GM12892 (cell line): ENCODE measurements at regions not wholly inside any gene's neighbourhood (a gene's known extent, or its start where the extent isn't known, plus 50 kb on each side); places are given as distances from the start of the nearest gene placed in this dataset.
A peak's percentile ranks its signal among the peaks of the same experiment; 100 is the strongest.

Source experiments
- DNase-seq: peaks from one replicate; pipeline ENCODE4 v3.0.0; 2011; ENCODE audit not compliant: insufficient read length
- FAIRE-seq: peaks from 2 replicates; lab custom pipeline; 2011; peaks lifted over from hg19 to GRCh38; lab: Jason Lieb, UNC
- POLR2A ChIP-seq: IDR thresholded peaks from 2 replicates; pipeline ENCODE4 v1.6.1; 2011; ENCODE audit warnings: low read depth, low read length, control low read depth
- POLR2AphosphoS5 ChIP-seq: IDR thresholded peaks from 2 replicates; pipeline ENCODE4 v1.6.1; 2011; ENCODE audit warnings: low read depth, low read length, control low read depth
- TAF1 ChIP-seq: IDR thresholded peaks from 2 replicates; pipeline ENCODE4 v1.6.1; 2011; ENCODE audit warnings: low read depth, mild to moderate bottlenecking, control low read depth, low read length, borderline replicate concordance

GRCh38 chr18:57991552-57991951 is 52.5 kb upstream of the NEDD4L start:
- FAIRE-seq (no peak), DNase-seq (no peak)
- TF ChIP-seq POLR2AphosphoS5 (no peak), TAF1 (no peak), POLR2A (no peak)

DNA sequence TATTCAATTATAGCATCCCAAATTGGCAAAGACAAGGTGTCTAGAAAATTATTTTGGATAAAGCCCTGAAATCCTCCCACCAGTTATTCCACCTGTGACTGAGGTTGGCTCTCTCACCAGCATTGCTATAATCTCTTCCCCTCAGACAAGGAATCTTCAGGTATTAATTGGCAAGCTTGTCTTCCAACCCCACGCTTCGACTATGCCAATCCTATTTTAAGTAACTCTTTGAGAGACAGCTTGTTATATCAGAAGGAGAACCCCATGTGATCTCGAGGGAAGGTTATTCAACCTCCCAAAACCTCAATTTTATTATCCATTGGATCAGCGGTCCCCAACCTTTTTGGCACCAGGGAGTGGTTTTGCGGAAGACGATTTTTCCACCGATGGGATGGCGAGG is 54.5 kb upstream of the NEDD4L start:
- TF ChIP-seq POLR2AphosphoS5 (no peak), TAF1 (no peak), POLR2A (no peak)
- FAIRE-seq (no peak), DNase-seq (no peak)

DNA sequence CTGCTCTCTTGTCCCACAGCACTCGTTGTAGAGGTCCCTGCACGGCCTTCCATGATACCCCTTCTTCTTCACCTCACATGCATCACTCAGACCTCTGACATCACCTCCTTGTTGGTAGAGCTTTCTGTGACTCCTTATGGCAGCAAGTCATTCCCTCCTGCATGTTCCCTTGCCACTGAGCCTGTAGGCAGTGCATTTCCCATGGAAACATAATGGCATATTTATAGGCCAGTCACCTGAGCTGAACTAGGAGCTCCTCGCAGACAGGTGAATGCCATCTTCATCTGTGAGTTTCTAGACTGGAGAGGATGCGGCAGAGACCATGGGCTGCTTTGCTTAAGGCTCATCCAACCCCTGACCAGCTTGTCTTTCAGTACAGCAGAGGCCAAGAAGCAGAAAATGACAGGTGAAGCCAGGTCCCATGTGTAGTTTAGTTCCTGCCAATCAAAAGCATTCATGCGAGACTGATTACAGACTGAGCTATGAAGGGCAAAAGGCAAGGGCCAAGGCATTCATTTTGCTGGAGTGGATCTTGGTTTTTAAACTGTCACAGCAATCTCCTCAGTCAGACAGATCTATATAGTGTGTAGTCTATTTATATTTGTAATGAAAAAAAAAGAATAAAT is 59.4 kb upstream of the NEDD4L start:
- DNase-seq, result no peak
- FAIRE-seq, result no peak
- TF ChIP-seq POLR2A (no peak), TAF1 (no peak), POLR2AphosphoS5 (no peak)

DNA sequence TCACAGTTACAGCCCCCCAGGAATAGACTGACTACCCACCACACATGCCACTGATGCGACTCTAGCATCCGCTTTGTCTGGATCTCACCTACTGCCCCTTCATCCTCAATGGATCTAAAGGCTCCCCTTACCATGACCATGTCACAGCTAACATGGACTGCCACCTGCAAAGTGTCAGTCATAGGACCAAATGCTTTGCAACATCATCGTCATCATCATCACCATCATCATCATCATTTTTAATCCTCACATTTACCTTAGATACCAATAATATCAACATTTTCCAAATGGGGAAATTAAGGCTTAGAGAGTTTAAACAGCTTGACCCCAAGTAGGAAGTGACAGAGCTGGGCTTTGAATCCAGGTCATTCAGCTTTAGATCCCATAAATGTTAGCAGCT is 60.1 kb upstream of the NEDD4L start:
- FAIRE-seq (no peak), DNase-seq (no peak)
- TF ChIP-seq TAF1 (no peak), POLR2A (no peak), POLR2AphosphoS5 (no peak)

DNA sequence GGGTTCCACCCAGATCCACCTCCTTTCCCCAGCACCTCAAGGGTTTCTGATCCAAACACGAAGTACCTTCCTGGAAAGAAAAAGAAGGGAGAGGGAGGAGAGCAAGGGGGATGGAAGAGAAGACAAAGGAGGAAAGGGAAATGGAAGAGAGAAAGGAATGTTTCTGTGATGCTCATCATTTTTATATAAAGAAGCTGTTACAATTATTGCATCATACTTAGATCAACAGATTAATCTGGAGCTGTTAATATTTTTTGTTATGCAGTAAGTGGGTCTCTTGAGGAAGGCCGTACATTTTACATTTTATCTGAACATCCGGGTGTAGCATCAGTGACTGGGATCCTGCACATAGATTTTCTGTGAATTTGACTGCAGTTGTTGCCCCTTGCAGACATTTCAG is 60.6 kb upstream of the NEDD4L start:
- FAIRE-seq, result no peak
- no peak for TF ChIP-seq POLR2A
- DNase-seq, result no peak

GRCh38 chr18:57982372-57983021 is 61.5 kb upstream of the NEDD4L start:
- TF ChIP-seq TAF1, result no peak
- TF ChIP-seq POLR2A, result no peak
- TF ChIP-seq POLR2AphosphoS5, result no peak
- FAIRE-seq (no peak), DNase-seq (no peak)

- FAIRE-seq (no peak), DNase-seq (no peak)
- TF ChIP-seq TAF1 (no peak), POLR2A (no peak), POLR2AphosphoS5 (no peak)
These were observed 62.6 kb upstream of the NEDD4L start for GRCh38 chr18:57981308-57982028.

GRCh38 chr18:57980573-57981307 is 63.3 kb upstream of the NEDD4L start:
- TF ChIP-seq TAF1, result no peak
- TF ChIP-seq POLR2A, result no peak
- TF ChIP-seq POLR2AphosphoS5, result no peak
- DNase-seq (no peak), FAIRE-seq (no peak)

- DNase-seq (no peak), FAIRE-seq (peak; percentile 74)
- TF ChIP-seq POLR2AphosphoS5, result no peak
- no peak for TF ChIP-seq TAF1
- no peak for TF ChIP-seq POLR2A
These were observed 67.7 kb upstream of the NEDD4L start for GRCh38 chr18:57976230-57976773.

DNA sequence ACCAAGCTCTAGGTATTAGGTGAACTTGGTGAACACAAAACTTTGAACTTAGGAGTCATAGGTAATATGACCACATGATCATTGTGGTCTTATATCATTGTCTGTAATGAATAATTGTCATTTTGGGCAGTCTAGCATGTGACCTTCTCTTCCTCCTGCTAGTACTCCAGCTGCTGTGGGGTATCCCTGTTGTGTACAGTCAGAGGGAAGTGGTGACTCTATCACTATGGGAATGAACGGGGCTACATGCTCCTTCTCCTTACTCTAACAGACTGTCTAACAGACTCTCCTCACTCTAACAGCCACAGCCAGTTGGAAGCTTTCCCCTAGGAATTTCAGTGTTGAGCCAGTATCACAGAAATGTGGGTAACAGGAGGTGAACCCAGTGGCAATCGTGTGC is 68.2 kb upstream of the NEDD4L start:
- TF ChIP-seq POLR2AphosphoS5 (no peak), POLR2A (no peak), TAF1 (no peak)
- no peak for DNase-seq
- FAIRE-seq, result no peak
